HG03025 (cell line): ENCODE measurements at regions not wholly inside any gene's neighbourhood (a gene's known extent, or its start where the extent isn't known, plus 50 kb on each side); places are given as distances from the start of the nearest gene placed in this dataset.
"Not testable (repeated sequence)": the region's sequence is repeated elsewhere in the genome, so short reads cannot be mapped to it uniquely, and the experiment has no call there.

Source experiments
- ATAC-seq: cut with Tn5 transposase; IDR thresholded peaks from one replicate; pipeline ENCODE4 v1.9.1; 2021; ENCODE audit warnings: mild to moderate bottlenecking, moderate library complexity; ENCODE audit not compliant: unreplicated experiment, low FRiP score

GRCh38 chr10:91000985-91001384 lies 80.1 kb upstream of the ANKRD1 start:
- ATAC-seq = no peak

- ATAC-seq = no peak
Observed at GRCh38 chr10:91002656-91003055, 81.8 kb upstream of the ANKRD1 start.

- ATAC-seq = not testable (repeated sequence)
Observed at GRCh38 chr10:91003379-91003778, 82.5 kb upstream of the ANKRD1 start.

GRCh38 chr10:91005276-91005675 lies 84.4 kb upstream of the ANKRD1 start:
- not testable (repeated sequence) for ATAC-seq

GRCh38 chr10:91006001-91006751 lies 85.3 kb upstream of the ANKRD1 start:
- ATAC-seq = peak; percentile 44

GRCh38 chr10:91006752-91007346 lies 86.0 kb upstream of the ANKRD1 start:
- peak; percentile 91 for ATAC-seq

GRCh38 chr10:91007655-91008054 lies 86.8 kb upstream of the ANKRD1 start:
- ATAC-seq = no peak

- ATAC-seq = no peak
Observed at GRCh38 chr10:91009121-91009520, 88.2 kb upstream of the ANKRD1 start.

- ATAC-seq = no peak
Observed at GRCh38 chr10:91010952-91011351, 90.1 kb upstream of the ANKRD1 start.

GRCh38 chr10:91012502-91012901 lies 91.6 kb upstream of the ANKRD1 start:
- ATAC-seq = no peak

- no peak for ATAC-seq
Observed at GRCh38 chr10:91013985-91014384, 93.1 kb upstream of the ANKRD1 start.

- no peak for ATAC-seq
Observed at GRCh38 chr10:91017198-91017597, 96.3 kb upstream of the ANKRD1 start.

- no peak for ATAC-seq
Observed at GRCh38 chr10:91021901-91022300, 101.0 kb upstream of the ANKRD1 start.

- ATAC-seq = no peak
Observed at GRCh38 chr10:91022390-91022789, 101.5 kb upstream of the ANKRD1 start.

GRCh38 chr10:91022924-91023699 lies 102.2 kb upstream of the ANKRD1 start:
- ATAC-seq = no peak

GRCh38 chr10:91023700-91024398 lies 103.0 kb upstream of the ANKRD1 start:
- ATAC-seq = no peak

GRCh38 chr10:91024541-91024940 lies 103.7 kb upstream of the ANKRD1 start:
- no peak for ATAC-seq

GRCh38 chr10:91032611-91033206 lies 111.8 kb upstream of the ANKRD1 start:
- ATAC-seq = no peak

GRCh38 chr10:91033324-91033950 lies 112.5 kb upstream of the ANKRD1 start:
- ATAC-seq = no peak

GRCh38 chr10:91034042-91034441 lies 113.2 kb upstream of the ANKRD1 start:
- no peak for ATAC-seq
